T-cell (primary cell): ENCODE measurements at regions not wholly inside any gene's neighbourhood (a gene's known extent, or its start where the extent isn't known, plus 50 kb on each side); places are given as distances from the start of the nearest gene placed in this dataset.
"Not testable (repeated sequence)": the region's sequence is repeated elsewhere in the genome, so short reads cannot be mapped to it uniquely, and the experiment has no call there.

Source experiments
- ATAC-seq, 4 experiments: fragments of 200-7000 bp in 3 of 4; fragments of 150-1000 bp in 1 of 4; cut with Tn5 transposase; replicated peaks in 1 of 4; 1 replicate in 3 of 4; 2 replicates in 1 of 4; pipeline ENCODE4 v1.10.0; 2021; ENCODE audit warnings: moderate library complexity in 3 of 4, mild to moderate bottlenecking in 2 of 4, moderate number of reproducible peaks in 1 of 4
- CTCF ChIA-PET, 2 donors: fragments of 300-600 bp; sonication (Branson Sonifier 250); formaldehyde crosslinking; loops; one replicate each; lab custom pipeline; 2022; ENCODE audit warnings: antibody characterized with exemption in 2 of 2; lab: Charles Lee
- POLR2A ChIA-PET, 2 donors: fragments of 300-600 bp; sonication (Branson Sonifier 250); formaldehyde crosslinking; loops; one replicate each; lab custom pipeline; 2022; ENCODE audit warnings: antibody characterized with exemption in 2 of 2; lab: Charles Lee
- DNase-seq, 35 experiments: peaks; one replicate each; pipeline versions ENCODE4 v3.0.0 to v3.0.0-alpha.2; 2013 to 2023
- H3K27ac ChIP-seq: one replicate; pipeline ENCODE4 v1.5.1; 2013; ENCODE audit warnings: low read length
- H3K27me3 ChIP-seq, 2 experiments: replicated peaks in 1 of 2; 1 replicate in 1 of 2; 2 replicates in 1 of 2; pipeline versions ENCODE4 v1.6.1 to v1.7.0; 2013; ENCODE audit warnings: low read length in 1 of 2, mixed read lengths in 1 of 2; ENCODE audit not compliant: control insufficient read depth in 2 of 2, insufficient read depth in 2 of 2; ENCODE audit errors: extremely low read depth in 1 of 2
- H3K36me3 ChIP-seq, 2 donors: 1 replicate in 1 of 2; 2 replicates in 1 of 2; pipeline versions ENCODE4 v1.6.1 to v1.7.0; 2013; ENCODE audit warnings: low read length in 1 of 2; ENCODE audit not compliant: control insufficient read depth in 2 of 2, insufficient read depth in 1 of 2; ENCODE audit errors: extremely low read depth in 1 of 2
- H3K4me1 ChIP-seq, 2 experiments: 1 replicate in 1 of 2; 2 replicates in 1 of 2; pipeline versions ENCODE4 v1.6.1 to v1.7.0; 2013; ENCODE audit warnings: low read length in 2 of 2, mixed read lengths in 1 of 2; ENCODE audit not compliant: insufficient read depth in 2 of 2, control insufficient read depth in 1 of 2; ENCODE audit errors: extremely low read depth in 1 of 2
- H3K4me3 ChIP-seq, 2 donors: 1 replicate in 1 of 2; 2 replicates in 1 of 2; pipeline versions ENCODE4 v1.5.1 to v1.7.0; 2013; ENCODE audit warnings: mild to moderate bottlenecking in 2 of 2, low read length in 1 of 2, moderate library complexity in 1 of 2; ENCODE audit not compliant: control insufficient read depth in 1 of 2; ENCODE audit errors: extremely low read depth in 1 of 2
- H3K9me3 ChIP-seq: 2 replicates; pipeline ENCODE4 v1.7.0; 2013
- H3K27ac Mint-ChIP-seq, 2 donors: one replicate each; pipeline ENCODE4 v1.8.0; 2020 to 2021; ENCODE audit warnings: mild to moderate bottlenecking in 2 of 2, mixed read lengths in 2 of 2
- H3K27me3 Mint-ChIP-seq, 2 donors: one replicate each; pipeline ENCODE4 v1.8.0; 2021 to 2022; ENCODE audit warnings: mixed read lengths in 2 of 2
- H3K36me3 Mint-ChIP-seq: one replicate; pipeline ENCODE4 v1.8.0; 2021; ENCODE audit warnings: mixed read lengths
- H3K4me1 Mint-ChIP-seq, 3 donors: one replicate each; pipeline ENCODE4 v1.8.0; 2020 to 2022; ENCODE audit warnings: mixed read lengths in 3 of 3, mild to moderate bottlenecking in 1 of 3
- H3K4me3 Mint-ChIP-seq, 3 donors: one replicate each; pipeline ENCODE4 v1.8.0; 2020 to 2022; ENCODE audit warnings: mild to moderate bottlenecking in 3 of 3, mixed read lengths in 3 of 3, moderate library complexity in 3 of 3
- H3K9me3 Mint-ChIP-seq, 3 donors: one replicate each; pipeline ENCODE4 v1.8.0; 2020 to 2022; ENCODE audit warnings: mixed read lengths in 3 of 3
- WGBS: methylation state at CpG from one replicate; pipeline ENCODE4 v1.1.5; 2013; ENCODE audit warnings: missing lambda C conversion rate; ENCODE audit not compliant: insufficient coverage; 5-methylcytosine and 5-hydroxymethylcytosine counted together

DNA sequence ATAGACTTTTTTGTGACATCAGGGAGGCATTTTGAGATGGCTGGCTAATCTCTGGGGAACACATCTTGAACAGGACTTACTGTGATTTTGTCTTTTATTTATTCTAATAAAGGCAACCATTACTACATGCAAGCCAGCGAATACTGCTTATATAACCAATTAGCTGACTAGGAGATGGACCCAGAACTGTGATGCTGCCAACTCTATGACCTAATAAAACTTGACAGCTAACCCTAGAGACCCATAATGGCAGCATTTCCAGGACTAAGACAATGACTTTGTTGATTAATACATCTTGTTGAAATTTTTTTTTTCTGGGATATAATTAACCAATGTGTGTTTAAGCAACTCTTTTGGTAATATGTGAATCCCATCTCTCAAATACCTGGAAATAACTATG lies 584.6 kb downstream of the PRR32 start:
- whole genome bisulfite sequencing, result no CpG with 5 or more reads among the region's 1 CpG
- DNase-seq, result no peak
- ChIA-PET POLR2A (no interaction called here), CTCF (no interaction called here)
- Mint-ChIP-seq H3K27me3 (no peaks in the 10 kb centered on the region), H3K4me3 (no peak overlapping the region), H3K36me3 (no peaks in the 10 kb centered on the region), H3K9me3 (peaks cover 0 to 4% (median 0%) of the 10 kb centered on the region in 3 donors), H3K27ac (no peak overlapping the region), H3K4me1 (no peaks in the 10 kb centered on the region)
- H3K36me3 ChIP-seq, result no peaks in the 10 kb centered on the region
- H3K27me3 ChIP-seq, result no peaks in the 10 kb centered on the region
- H3K27ac ChIP-seq, result no peak overlapping the region
- no peak for ATAC-seq
- no peaks in the 10 kb centered on the region for H3K9me3 ChIP-seq
- no peaks in the 10 kb centered on the region for H3K4me1 ChIP-seq
- H3K4me3 ChIP-seq, result no peak overlapping the region

GRCh38 chrX:127400231-127400630 lies 580.7 kb downstream of the PRR32 start:
- POLR2A ChIA-PET, ATAC-seq, CTCF ChIA-PET, H3K27ac Mint-ChIP-seq, H3K27ac ChIP-seq, H3K27me3 Mint-ChIP-seq, H3K27me3 ChIP-seq, H3K9me3 Mint-ChIP-seq, DNase-seq, H3K9me3 ChIP-seq, H3K4me1 ChIP-seq, H3K36me3 ChIP-seq, H3K4me3 ChIP-seq, H3K36me3 Mint-ChIP-seq, H3K4me1 Mint-ChIP-seq, H3K4me3 Mint-ChIP-seq: not testable (repeated sequence)
- 0% methylated on average over 1 of the region's 4 CpGs for WGBS

DNA sequence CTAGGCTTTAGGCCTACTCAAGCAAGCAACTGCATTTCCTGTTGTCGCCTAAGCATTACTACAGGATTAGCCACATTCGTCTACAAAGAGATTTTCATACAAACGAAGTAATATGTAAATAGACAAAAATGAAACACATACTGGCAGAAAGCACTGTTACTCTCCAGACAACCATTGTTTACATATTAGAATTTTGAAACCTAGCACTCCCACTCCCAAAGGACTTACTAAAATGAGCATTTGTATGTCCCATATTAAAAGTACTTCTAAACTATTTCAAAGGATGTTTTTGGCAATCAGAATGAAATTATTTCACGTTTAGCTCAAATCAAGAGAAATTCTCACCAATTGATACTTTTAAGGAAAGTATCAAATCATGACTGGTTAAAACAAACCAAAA lies 570.8 kb downstream of the PRR32 start:
- WGBS, result no CpG with 5 or more reads among the region's 4 CpGs
- Histone ChIP-seq H3K36me3 (no peaks in the 10 kb centered on the region), H3K4me1 (no peaks in the 10 kb centered on the region), H3K27me3 (no peaks in the 10 kb centered on the region), H3K9me3 (peaks cover 2% of the 10 kb centered on the region), H3K27ac (no peak overlapping the region), H3K4me3 (no peak overlapping the region)
- no peak overlapping the region for H3K27ac Mint-ChIP-seq
- no peak overlapping the region for H3K4me3 Mint-ChIP-seq
- CTCF ChIA-PET, result no interaction called here
- no peaks in the 10 kb centered on the region for H3K4me1 Mint-ChIP-seq
- peaks cover 0 to 2% (median 0%) of the 10 kb centered on the region in 3 donors for H3K9me3 Mint-ChIP-seq
- DNase-seq, result no peak
- H3K27me3 Mint-ChIP-seq, result peaks cover 0 to 3% of the 10 kb centered on the region in 2 donors
- ATAC-seq, result no peak
- no peaks in the 10 kb centered on the region for H3K36me3 Mint-ChIP-seq
- POLR2A ChIA-PET, result interaction anchor here in 1 of 2 donors (0.6 kb wide), 1 partner anchor 128 kb away, joined by 4 read pairs; no protein-coding TSS in a partner anchor

- Mint-ChIP-seq H3K4me3 (no peak overlapping the region), H3K36me3 (no peaks in the 10 kb centered on the region)
- CTCF ChIA-PET, result no interaction called here
Measured at GRCh38 chrX:127389900-127390299, 570.4 kb downstream of the PRR32 start.

More at GRCh38 chrX:127389900-127390299, 570.4 kb downstream of the PRR32 start:
- H3K27me3 Mint-ChIP-seq, result peaks cover 0 to 3% of the 10 kb centered on the region in 2 donors
- Histone ChIP-seq H3K27ac (no peak overlapping the region), H3K27me3 (no peaks in the 10 kb centered on the region), H3K4me3 (no peak overlapping the region), H3K9me3 (peaks cover 2% of the 10 kb centered on the region), H3K4me1 (no peaks in the 10 kb centered on the region), H3K36me3 (no peaks in the 10 kb centered on the region)
- H3K9me3 Mint-ChIP-seq, result peaks cover 0 to 2% (median 0%) of the 10 kb centered on the region in 3 donors
- no peak for ATAC-seq
- WGBS, result no CpG with 5 or more reads among the region's 1 CpG
- POLR2A ChIA-PET, result no interaction called here
- no peaks in the 10 kb centered on the region for H3K4me1 Mint-ChIP-seq
- H3K27ac Mint-ChIP-seq, result no peak overlapping the region
- no peak for DNase-seq
